ENCODE measurements at regions not wholly inside any gene's neighbourhood (a gene's known extent, or its start where the extent isn't known, plus 50 kb on each side); places are given as distances from the start of the nearest gene placed in this dataset.
A peak's percentile ranks its signal among the peaks of the same experiment; 100 is the strongest.

DNA sequence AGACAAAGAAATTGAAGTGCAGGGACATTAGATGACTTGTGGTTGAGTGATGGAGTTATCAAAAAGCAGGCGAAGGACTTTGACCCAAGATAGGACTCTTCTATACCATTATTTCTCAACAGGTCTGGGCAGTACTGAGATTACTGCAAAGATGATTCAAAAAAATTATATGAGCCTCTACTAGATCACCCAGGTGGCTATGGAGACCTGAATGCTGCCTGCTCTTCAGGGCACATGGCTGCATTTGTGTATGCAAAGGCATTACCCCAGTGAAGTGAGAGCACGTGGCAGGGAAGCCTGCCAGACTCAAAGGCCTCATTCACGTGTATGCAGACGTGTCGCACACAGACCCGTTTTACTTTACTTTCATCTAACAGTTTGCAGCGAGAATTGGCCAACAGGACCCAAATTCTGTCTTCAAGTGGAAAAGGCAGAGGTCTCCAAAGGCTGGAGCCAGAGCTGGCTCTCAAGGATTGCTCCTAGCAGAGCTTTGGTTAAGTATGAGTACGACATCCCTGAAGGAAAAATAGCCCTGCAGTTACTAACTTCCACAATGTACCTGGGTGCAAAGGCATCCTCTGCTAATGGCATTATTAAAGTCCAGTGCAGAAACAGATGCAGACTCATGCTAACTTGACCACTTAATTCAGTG lies 113.8 kb upstream of the ARMC2 start:
- no peak for DNase-seq

- DNase-seq, result no peak
These were observed 112.8 kb upstream of the ARMC2 start for GRCh38 chr6:108735310-108736001.

GRCh38 chr6:108736002-108736361 lies 112.2 kb upstream of the ARMC2 start:
- no peak for DNase-seq

DNA sequence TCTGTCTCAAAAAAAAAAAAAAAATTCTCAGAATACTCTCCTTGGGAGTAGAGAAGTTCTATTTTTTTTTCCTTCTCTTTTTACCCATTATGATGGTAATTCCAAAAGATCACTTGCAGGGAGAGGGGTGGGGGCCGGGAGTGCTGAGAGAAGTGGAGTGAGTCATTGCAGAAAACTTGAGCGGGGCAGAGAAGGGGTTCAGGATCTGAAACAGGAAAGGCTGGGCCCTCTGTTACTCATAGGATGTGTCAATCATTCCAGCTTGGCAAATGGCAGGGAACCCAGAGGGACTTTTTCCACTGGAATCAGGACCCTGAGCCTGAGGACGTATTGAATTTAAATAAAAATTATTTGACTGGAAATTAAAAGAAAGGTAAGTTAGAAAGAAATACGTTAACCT lies 111.4 kb upstream of the ARMC2 start:
- peak; percentile 93 for DNase-seq

- DNase-seq, result peak; percentile 98
These were observed 110.4 kb upstream of the ARMC2 start for GRCh38 chr6:108737594-108738546.

DNA sequence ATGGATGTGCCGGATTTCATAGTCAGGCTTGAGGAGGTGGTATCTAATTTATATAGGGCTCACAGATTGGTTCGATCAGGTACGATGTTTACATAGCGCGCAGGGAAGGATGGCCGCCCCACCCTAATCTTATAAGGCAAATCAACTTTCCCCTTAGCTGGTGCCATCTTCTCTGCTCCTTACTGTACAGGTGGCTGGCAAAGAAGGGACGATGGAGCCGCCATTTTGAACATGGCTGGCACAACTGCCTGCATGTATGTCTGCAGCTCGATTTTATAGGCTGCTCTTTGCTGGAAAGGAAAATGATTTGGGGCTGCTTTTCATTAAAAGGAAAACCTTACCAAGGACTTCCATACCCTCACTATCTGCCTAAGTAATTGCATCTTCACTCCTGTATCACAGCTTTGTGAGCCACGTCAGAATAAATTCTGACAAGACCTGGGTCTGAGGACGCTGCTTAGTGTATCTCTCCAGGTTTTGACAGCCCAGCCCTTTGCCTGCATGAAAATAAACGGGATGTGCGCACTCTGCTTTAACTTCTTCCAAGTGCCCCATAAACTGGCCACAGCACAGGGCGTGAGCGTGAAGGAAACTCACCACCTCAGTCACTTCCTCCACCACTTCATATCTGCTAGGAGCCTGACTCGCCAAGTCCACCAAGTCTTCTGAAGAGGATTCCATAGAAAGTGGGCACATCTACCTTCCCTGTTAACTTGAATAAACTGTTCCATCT lies 109.4 kb upstream of the ARMC2 start:
- no peak for DNase-seq

- DNase-seq, result peak; percentile 42
These were observed 108.5 kb upstream of the ARMC2 start for GRCh38 chr6:108739496-108740330.

- no peak for DNase-seq
These were observed 106.8 kb upstream of the ARMC2 start for GRCh38 chr6:108741331-108741989.

DNA sequence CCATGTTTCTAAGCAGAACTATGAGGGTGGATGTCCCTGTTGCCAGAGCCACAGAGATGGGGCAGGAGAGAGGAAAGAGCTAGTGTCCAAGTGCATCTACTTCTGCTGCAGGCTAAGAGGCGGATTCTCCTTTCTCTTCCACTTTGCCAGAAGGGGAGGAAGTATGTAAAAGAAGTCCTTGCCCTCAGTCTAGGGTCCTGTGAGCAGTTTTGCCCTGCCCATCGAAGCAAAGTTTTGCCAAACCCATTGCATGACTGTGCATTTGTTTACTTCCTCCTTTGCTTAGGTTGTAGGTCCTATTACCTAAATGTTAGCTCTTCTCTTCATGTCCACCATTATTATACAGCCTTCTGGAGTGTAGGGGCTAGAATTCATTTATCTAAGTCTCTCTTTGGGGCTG lies 106.2 kb upstream of the ARMC2 start:
- no peak for DNase-seq

GRCh38 chr6:108744244-108744972 lies 103.8 kb upstream of the ARMC2 start:
- DNase-seq, result no peak

DNA sequence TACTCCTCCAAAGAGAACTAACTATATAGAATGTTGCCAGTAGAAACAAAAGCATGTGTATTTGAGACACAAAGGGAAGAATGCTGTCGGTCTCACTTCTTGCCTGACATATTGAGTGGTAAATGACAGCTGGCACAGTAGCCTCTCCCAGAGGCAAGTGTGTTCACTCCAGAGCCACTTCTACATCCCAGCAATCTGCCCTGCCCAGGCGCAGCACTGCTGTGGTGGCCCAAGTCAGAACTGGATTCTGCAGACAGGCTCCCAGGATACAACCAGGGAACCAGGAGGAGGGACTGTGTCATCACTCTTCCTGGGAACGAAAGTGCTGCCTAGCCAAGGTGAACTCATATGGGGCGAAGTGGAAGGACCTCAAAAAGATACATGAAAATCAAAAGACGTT lies 103.2 kb upstream of the ARMC2 start:
- no peak for DNase-seq

GRCh38 chr6:108745664-108746336 lies 102.4 kb upstream of the ARMC2 start:
- DNase-seq, result no peak

DNA sequence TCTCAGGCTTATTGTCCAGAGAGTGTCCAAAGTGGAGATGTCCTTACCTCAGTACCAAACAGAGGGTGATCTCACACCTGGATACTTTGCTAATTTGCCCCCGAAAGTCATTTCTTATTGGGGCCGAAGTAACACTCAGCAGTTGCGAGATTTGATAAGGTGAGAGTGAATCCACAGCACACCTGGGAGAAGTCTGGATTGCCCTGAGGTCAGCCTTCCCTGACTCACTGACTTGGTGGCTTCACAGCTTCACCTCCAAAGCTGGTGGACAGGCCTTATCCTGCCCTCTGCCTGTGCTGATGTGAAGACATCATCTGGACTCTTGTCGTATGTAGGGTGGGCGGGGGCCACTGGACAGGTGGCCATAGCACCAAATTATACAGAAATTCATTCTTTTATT lies 101.9 kb upstream of the ARMC2 start:
- no peak for DNase-seq

DNA sequence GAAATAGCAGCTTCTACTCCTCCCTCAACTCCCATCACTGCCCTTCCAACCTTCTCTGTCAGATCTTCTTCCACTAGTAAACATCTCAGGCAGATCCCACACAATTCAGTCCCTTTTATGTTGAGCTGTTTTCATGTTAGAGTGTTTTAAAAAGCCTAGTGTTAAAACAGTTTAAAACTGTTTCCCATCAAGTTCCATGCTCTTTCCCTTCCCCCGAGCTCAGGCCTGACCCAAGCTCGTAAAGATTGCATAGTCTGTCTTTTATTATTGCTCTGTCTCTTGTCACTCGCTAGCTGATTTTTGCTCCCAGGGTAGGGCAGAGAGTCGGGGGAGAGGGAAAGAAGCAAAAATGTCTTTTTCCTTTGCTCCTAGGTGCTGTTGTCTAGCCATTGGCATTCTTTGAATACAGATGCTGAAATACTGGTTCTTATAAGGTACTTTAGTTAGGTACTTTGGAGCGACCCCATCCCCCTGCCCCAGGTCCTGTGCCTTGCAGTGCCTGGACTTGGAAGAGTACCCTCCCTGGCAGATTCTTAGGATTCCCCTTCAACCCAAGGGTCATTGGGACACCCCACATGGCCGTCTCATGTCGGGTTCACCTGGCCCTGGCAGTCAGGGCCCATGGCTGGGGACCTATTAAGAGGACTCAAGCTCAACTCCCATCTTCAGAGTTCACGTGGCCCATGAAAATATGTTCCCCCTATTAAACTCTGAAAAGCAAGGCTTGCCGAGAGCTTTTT lies 101.2 kb upstream of the ARMC2 start:
- DNase-seq, result no peak

DNA sequence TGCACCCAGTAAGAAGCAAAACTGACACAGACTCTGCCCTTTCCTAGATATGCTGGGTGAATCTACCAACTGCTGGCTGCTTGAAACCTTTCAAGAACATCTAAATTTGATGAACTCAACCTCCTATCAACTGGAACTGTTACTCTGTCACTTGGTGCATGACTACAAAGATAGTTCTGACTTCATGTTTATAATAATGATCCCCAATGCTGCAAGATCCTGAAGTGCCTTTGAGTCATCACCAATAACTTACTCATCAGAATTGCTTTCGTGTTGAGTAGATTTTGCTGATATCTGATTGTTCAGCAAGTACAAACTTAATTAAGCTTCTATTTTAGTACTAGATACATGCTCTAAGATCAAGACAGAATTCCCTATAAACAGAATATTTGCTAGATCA lies 100.2 kb upstream of the ARMC2 start:
- DNase-seq, result peak; percentile 33

GRCh38 chr6:108748959-108749358 lies 99.3 kb upstream of the ARMC2 start:
- no peak for DNase-seq

- DNase-seq, result no peak
These were observed 97.4 kb upstream of the ARMC2 start for GRCh38 chr6:108750801-108751200.

DNA sequence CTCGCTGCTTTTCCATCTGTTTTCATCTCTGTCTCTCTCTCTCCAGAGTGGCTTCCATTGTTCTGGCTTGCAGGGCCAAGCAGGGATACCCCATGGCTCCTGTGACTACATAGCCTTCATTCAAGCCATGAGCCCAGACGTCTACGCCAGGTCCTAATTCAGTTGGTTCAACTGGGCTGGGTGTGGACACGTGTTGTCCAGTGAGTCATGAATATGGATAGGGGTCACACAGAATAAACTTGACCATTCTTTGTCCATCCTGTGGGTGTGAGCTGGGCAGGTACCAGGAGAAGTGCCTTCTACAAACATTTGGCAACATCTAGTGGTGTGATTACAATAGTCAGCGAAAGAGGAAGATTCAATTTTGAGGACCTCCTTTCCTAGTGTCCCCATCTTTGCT lies 96.9 kb upstream of the ARMC2 start:
- DNase-seq, result no peak

All from fibroblast of skin of abdomen (primary cell).